Jurkat, Clone E6-1 (cell line): ENCODE measurements at regions not wholly inside any gene's neighbourhood (a gene's known extent, or its start where the extent isn't known, plus 50 kb on each side); places are given as distances from the start of the nearest gene placed in this dataset.

Experiments
- DNase-seq: peaks from one replicate; pipeline ENCODE4 v3.0.0-alpha.2; 2011; ENCODE audit warnings: low read depth, low spot score
- H3K4me3 ChIP-seq: 2 replicates; pipeline ENCODE4 v1.5.1; 2011; ENCODE audit warnings: mild to moderate bottlenecking, low read length, control low read depth, moderate library complexity

- peak; percentile 25 for DNase-seq
- no peak overlapping the region for H3K4me3 ChIP-seq
Observed at GRCh38 chr9:87436716-87437115, 61.0 kb upstream of the DAPK1 start.

DNA sequence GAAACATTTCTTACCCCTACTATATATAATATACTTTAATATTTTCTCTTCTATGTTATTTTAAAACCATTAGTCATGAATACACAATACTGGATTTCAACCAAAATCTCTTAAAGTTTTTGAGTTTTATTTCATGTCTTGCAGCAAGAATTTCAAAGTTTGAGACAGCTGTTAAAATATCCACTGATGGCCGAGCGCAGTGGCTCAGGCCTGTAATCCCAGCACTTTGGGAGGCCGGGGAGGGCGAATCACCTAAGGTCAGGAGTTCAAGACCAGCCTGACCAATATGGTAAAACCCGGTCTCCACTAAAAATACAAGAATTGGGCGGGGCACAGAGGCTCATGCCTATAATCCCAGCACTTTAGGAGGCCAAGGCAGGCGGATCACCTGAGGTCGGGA is 59.7 kb upstream of the DAPK1 start:
- DNase-seq: no peak
- no peak overlapping the region for H3K4me3 ChIP-seq

- H3K4me3 ChIP-seq: no peak overlapping the region
- DNase-seq: no peak
Observed at GRCh38 chr9:87441251-87441650, 56.4 kb upstream of the DAPK1 start.

DNA sequence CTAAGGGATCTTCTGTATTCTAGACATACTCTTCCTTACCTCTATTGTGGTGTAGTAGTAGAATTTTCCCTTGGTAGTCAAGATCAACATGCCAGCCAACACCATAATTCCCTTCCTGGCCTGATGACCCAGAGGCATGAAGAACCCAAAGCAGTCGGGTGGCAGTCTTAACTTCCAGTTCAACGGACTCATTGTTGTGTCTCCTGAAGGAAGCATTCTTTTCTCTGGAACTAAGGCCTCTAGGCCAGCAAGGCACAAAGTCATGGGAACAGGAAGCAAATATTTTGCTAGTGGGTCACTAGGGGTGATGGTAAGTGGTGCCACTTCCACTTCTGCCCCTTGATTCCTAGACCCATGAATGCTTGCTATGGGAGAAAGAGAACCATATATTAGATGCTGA is 55.2 kb upstream of the DAPK1 start:
- DNase-seq: no peak
- H3K4me3 ChIP-seq: no peak overlapping the region

DNA sequence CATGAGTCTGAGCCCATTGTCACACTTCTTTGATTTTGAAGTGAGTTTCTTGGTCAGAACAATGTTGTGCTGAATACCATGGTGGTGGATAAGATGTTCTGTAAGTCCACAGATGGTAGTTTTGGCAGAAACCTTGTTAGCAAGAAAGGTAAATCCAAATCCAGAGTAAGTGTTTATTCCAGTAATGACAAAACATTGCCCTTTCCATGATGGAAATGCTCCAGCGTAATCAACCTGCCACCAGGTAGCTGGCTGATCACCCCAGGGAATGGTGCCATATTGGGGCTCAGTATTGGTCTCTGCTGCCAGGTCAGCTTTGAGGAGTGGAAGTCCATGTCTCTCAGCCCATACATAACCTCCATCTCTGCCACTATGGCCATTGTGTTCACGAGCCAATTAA is 54.7 kb upstream of the DAPK1 start:
- DNase-seq: no peak
- H3K4me3 ChIP-seq: no peak overlapping the region

- DNase-seq: no peak
- H3K4me3 ChIP-seq: no peak overlapping the region
Observed at GRCh38 chr9:87443461-87443860, 54.2 kb upstream of the DAPK1 start.

GRCh38 chr9:87445646-87446045 is 52.0 kb upstream of the DAPK1 start:
- no peak overlapping the region for H3K4me3 ChIP-seq
- DNase-seq: peak; percentile 28

DNA sequence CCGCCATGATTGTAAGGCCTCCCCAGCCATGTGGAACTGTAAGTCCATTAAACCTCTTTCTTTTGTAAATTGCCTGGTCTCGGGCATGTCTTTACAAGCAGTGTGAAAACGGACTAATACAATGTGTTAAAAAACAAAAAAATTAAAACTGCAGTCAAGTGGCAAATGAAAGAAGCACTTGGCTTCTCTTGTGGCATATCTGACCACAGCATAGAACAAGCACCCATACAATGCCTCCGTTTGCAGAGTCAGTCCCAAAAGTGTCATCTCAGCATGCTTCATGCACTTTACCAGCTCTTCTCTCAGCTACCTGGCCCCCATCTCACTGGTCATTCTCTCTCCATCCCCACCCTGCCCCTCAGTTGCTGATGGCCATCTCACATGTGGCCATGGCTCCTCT is 51.1 kb upstream of the DAPK1 start:
- H3K4me3 ChIP-seq: no peak overlapping the region
- no peak for DNase-seq

GRCh38 chr9:87447547-87448432 is 49.9 kb upstream of the DAPK1 start:
- DNase-seq: no peak
- H3K4me3 ChIP-seq: no peak overlapping the region
